ENCODE measurements at regions not wholly inside any gene's neighbourhood (a gene's known extent, or its start where the extent isn't known, plus 50 kb on each side); places are given as distances from the start of the nearest gene placed in this dataset.

DNA sequence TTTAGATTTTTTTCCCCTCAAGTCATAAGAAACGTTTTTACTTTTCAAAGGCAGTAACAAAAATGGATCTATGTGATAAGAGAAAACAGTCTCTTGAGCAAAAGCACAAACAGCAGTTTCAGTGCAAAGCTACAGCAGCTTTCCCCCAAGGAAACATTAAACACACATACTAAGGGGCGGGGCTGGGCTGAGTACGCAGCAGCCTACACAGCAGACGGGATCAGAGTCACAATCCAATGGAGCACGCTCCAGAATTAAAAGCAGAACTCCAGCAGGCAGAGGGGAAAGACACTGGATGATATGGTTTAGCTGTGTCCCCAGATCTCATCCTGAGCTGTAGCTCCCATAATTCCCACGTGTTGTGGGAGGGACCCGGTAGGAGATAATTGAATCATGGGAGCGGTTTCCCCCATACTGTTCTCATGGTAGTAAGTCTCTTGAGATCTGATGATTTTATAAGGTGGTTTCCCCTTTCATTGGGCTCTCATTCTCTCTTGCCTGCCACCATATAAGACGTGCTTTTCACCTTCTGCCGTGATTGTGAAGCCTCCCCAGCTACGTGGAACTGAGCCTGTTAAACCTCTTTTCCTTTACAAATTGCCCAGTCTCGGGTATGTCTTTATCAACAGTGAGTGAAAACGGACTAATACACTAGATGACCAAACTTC is 116.2 kb upstream of the SLCO3A1 start:
- H4K20me1 ChIP-seq (ENCODE audit: control insufficient read depth, insufficient read depth): no peaks in the 10 kb centered on the region
- no peak overlapping the region for H3K9ac ChIP-seq (ENCODE audit: control insufficient read depth, insufficient read depth, low read length)
- H3K27me3 ChIP-seq (replicated peaks in 1 of 2; ENCODE audit: control insufficient read depth in 2 of 2, insufficient read depth in 2 of 2, low read length in 1 of 2): no peaks in the 10 kb centered on the region; a peak in 2 of 4 replicates
- TF ChIP-seq FOXM1 (IDR thresholded peaks at IDR 0.05; ENCODE audit: low read depth, low read length): no peak
- TF ChIP-seq ZNF24 (IDR thresholded peaks at IDR 0.05): no peak
- TF ChIP-seq MEF2B (IDR thresholded peaks at IDR 0.05; ENCODE audit: partially characterized antibody, poor library complexity, severe bottlenecking): no peak
- no peak for TF ChIP-seq ETV6 (conservative IDR thresholded peaks at IDR 0.05 in 1 of 2, IDR thresholded peaks at IDR 0.05 in 1 of 2; ENCODE audit: borderline replicate concordance in 1 of 2, low read depth in 1 of 2)
- no peak for TF ChIP-seq BRCA1 (IDR thresholded peaks at IDR 0.05; ENCODE audit: low read depth, low read length)
- TF ChIP-seq NR2C1 (IDR thresholded peaks at IDR 0.05): no peak
- TF ChIP-seq WRNIP1 (IDR thresholded peaks at IDR 0.05; ENCODE audit: borderline replicate concordance, low read depth, low read length): no peak
- TF ChIP-seq POU2F2 (IDR thresholded peaks at IDR 0.05; ENCODE audit: borderline replicate concordance, low read depth, low read length): no peak
- TF ChIP-seq CREM (IDR thresholded peaks at IDR 0.05; ENCODE audit: low read depth): no peak
- no peak for TF ChIP-seq NR2C2 (IDR thresholded peaks at IDR 0.05; ENCODE audit: borderline replicate concordance, control insufficient read depth, insufficient read length, low read depth)
- TF ChIP-seq, protein P1, sequence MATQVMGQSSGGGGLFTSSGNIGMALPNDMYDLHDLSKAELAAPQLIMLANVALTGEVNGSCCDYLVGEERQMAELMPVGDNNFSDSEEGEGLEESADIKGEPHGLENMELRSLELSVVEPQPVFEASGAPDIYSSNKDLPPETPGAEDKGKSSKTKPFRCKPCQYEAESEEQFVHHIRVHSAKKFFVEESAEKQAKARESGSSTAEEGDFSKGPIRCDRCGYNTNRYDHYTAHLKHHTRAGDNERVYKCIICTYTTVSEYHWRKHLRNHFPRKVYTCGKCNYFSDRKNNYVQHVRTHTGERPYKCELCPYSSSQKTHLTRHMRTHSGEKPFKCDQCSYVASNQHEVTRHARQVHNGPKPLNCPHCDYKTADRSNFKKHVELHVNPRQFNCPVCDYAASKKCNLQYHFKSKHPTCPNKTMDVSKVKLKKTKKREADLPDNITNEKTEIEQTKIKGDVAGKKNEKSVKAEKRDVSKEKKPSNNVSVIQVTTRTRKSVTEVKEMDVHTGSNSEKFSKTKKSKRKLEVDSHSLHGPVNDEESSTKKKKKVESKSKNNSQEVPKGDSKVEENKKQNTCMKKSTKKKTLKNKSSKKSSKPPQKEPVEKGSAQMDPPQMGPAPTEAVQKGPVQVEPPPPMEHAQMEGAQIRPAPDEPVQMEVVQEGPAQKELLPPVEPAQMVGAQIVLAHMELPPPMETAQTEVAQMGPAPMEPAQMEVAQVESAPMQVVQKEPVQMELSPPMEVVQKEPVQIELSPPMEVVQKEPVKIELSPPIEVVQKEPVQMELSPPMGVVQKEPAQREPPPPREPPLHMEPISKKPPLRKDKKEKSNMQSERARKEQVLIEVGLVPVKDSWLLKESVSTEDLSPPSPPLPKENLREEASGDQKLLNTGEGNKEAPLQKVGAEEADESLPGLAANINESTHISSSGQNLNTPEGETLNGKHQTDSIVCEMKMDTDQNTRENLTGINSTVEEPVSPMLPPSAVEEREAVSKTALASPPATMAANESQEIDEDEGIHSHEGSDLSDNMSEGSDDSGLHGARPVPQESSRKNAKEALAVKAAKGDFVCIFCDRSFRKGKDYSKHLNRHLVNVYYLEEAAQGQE (IDR thresholded peaks at IDR 0.05; ENCODE audit: low read depth, low read length): no peak
- no peak for TF ChIP-seq NFYB (IDR thresholded peaks at IDR 0.05; ENCODE audit: insufficient read depth, low read depth, low read length)
- TF ChIP-seq SMAD1 (IDR thresholded peaks at IDR 0.05; ENCODE audit: low read depth, partially characterized antibody): no peak
- TF ChIP-seq NBN (IDR thresholded peaks at IDR 0.05): no peak
- TF ChIP-seq SMARCA5 (IDR thresholded peaks at IDR 0.05): no peak
- no peak for TF ChIP-seq YBX1 (IDR thresholded peaks at IDR 0.05)
- no peak for TF ChIP-seq BCLAF1 (IDR thresholded peaks at IDR 0.05)
- TF ChIP-seq, protein P2, sequence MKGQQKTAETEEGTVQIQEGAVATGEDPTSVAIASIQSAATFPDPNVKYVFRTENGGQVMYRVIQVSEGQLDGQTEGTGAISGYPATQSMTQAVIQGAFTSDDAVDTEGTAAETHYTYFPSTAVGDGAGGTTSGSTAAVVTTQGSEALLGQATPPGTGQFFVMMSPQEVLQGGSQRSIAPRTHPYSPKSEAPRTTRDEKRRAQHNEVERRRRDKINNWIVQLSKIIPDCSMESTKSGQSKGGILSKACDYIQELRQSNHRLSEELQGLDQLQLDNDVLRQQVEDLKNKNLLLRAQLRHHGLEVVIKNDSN (IDR thresholded peaks at IDR 0.05; ENCODE audit: borderline replicate concordance, extremely low read length, insufficient read depth, low read depth, low read length): no peak
- H3K27ac ChIP-seq (ENCODE audit: control insufficient read depth, insufficient read depth): no peak overlapping the region
- H2AFZ ChIP-seq (ENCODE audit: control insufficient read depth, low read depth, low read length): no peak overlapping the region
- no peaks in the 10 kb centered on the region for H3K36me3 ChIP-seq (ENCODE audit: control insufficient read depth in 2 of 2, insufficient read depth in 2 of 2, low read length in 1 of 2)
- intact Hi-C loops (cut with micrococcal nuclease; ENCODE audit: unreplicated experiment): no loop called here
- no peaks in the 10 kb centered on the region for H3K79me2 ChIP-seq (ENCODE audit: control insufficient read depth, insufficient read depth, low read length)
- RAD21 ChIA-PET (ENCODE audit: unreplicated experiment): no interaction called here
- no TSS peak for BruUV-seq (replicated peaks)
- 10% methylated on average over 13 of the region's 13 CpGs for WGBS (ENCODE audit: insufficient coverage, insufficient replicate concordance, low lambda C conversion rate, missing lambda C conversion rate)
- H3K4me3 ChIP-seq: no peak overlapping the region
- in situ Hi-C loops (cut with MboI): no loop called here
- FAIRE-seq (no peak), ATAC-seq (no peak), DNase-seq (ENCODE audit: low read depth, low spot score) (no peak)
- H3K9me3 ChIP-seq (replicated peaks; ENCODE audit: control insufficient read depth, insufficient read depth, low read length): no peaks in the 10 kb centered on the region
- POLR2A ChIA-PET: no interaction called here
- SMC1A ChIA-PET (ENCODE audit: uncharacterized antibody, unreplicated experiment): no interaction called here
- no peaks in the 10 kb centered on the region for H3K4me1 ChIP-seq (ENCODE audit: control insufficient read depth, insufficient read depth, low read length)
- CTCF ChIA-PET: interaction anchor here (0.9 kb wide), 1 partner anchor 17 kb away, joined by 3 read pairs; no protein-coding TSS in a partner anchor
- H3K4me2 ChIP-seq (ENCODE audit: control insufficient read depth, insufficient read depth): no peak overlapping the region
